ENCODE measurements at regions not wholly inside any gene's neighbourhood (a gene's known extent, or its start where the extent isn't known, plus 50 kb on each side); places are given as distances from the start of the nearest gene placed in this dataset.

DNA sequence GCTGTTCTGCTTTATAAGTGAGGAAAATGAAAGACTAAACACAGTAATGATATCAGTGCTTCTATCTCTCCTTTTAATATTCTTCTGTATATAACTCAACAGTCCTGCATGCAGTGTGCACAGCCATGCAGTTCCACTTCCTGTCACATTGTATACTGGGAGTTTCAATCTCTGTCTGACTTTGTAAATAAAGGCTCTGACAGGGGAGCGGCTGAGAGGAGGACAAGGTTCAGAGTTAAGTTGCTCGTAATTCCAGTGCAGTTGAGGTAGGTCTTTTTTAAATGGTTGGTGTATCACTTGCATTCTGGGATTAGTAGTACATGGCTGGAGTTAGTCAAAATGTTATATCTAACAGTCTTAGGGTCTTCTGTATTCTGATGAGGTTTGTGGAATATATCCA, 264.5 kb downstream of the OLFM3 start:
- TF ChIP-seq, protein P1, sequence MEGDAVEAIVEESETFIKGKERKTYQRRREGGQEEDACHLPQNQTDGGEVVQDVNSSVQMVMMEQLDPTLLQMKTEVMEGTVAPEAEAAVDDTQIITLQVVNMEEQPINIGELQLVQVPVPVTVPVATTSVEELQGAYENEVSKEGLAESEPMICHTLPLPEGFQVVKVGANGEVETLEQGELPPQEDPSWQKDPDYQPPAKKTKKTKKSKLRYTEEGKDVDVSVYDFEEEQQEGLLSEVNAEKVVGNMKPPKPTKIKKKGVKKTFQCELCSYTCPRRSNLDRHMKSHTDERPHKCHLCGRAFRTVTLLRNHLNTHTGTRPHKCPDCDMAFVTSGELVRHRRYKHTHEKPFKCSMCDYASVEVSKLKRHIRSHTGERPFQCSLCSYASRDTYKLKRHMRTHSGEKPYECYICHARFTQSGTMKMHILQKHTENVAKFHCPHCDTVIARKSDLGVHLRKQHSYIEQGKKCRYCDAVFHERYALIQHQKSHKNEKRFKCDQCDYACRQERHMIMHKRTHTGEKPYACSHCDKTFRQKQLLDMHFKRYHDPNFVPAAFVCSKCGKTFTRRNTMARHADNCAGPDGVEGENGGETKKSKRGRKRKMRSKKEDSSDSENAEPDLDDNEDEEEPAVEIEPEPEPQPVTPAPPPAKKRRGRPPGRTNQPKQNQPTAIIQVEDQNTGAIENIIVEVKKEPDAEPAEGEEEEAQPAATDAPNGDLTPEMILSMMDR (IDR thresholded peaks at IDR 0.05), result peak in 1 of 5 experiments; percentile 31
- TF ChIP-seq POLR2AphosphoS5 (IDR thresholded peaks at IDR 0.05), result no peak
